Lower lobe of right lung (tissue), 2 donors: ENCODE measurements at regions not wholly inside any gene's neighbourhood (a gene's known extent, or its start where the extent isn't known, plus 50 kb on each side); places are given as distances from the start of the nearest gene placed in this dataset.
A peak's percentile ranks its signal among the peaks of the same experiment; 100 is the strongest.

Experiments used
- ATAC-seq, 2 donors: fragments of 200-7000 bp; cut with Tn5 transposase; one replicate each; pipeline ENCODE4 v1.9.1; 2020 to 2022; ENCODE audit warnings: mild to moderate bottlenecking in 2 of 2, moderate library complexity in 2 of 2
- DNase-seq: peaks from one replicate; pipeline ENCODE4 v3.0.0-alpha.2; 2020
- H3K27ac ChIP-seq: fragments of 200-600 bp; one replicate; pipeline ENCODE4 v1.8.0; 2022
- H3K27me3 ChIP-seq: fragments of 200-600 bp; one replicate; pipeline ENCODE4 v1.8.0; 2022; ENCODE audit warnings: low read depth
- H3K36me3 ChIP-seq: fragments of 200-600 bp; one replicate; pipeline ENCODE4 v1.8.0; 2022; ENCODE audit warnings: mild to moderate bottlenecking
- H3K4me1 ChIP-seq: fragments of 200-600 bp; one replicate; pipeline ENCODE4 v1.8.0; 2022
- H3K4me3 ChIP-seq: fragments of 200-600 bp; one replicate; pipeline ENCODE4 v1.8.0; 2022; ENCODE audit warnings: mild to moderate bottlenecking
- H3K9me3 ChIP-seq: fragments of 200-600 bp; one replicate; pipeline ENCODE4 v1.8.0; 2022
- intact Hi-C: fragments of 100-400 bp; cut with DNase I; formaldehyde crosslinking; loops from one replicate; pipeline ENCODE4 v1.11.0; 2022
- TF ChIP-seq, protein P1 (sequence below): fragments of 200-600 bp; IDR thresholded peaks from one replicate; pipeline ENCODE4 v1.8.0; 2022; ENCODE audit warnings: antibody characterized with exemption, mild to moderate bottlenecking
- donor health status: DM: no; HTN: yes; CAD: no; lungs with severe emphysema.

DNA sequence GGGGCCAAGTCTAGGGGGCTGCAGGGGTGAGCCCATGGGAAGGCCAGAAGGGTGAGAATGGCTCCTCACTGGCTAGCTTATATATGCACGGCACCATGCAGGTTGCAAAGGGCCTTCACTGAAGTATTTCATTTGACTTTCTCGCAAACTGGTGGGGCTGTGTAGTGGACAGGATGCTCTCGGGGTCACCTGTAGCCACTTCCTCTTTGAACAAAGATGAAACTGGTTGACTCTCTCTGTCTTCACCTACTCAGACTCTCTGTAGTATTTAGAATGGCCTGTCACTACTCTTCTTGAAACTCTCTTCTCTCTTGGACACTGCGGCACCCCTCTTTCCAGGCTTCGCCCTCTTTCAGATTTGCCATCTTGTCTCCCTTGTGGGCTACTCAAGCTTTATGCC lies 560.5 kb downstream of the PKHD1 start:
- ATAC-seq (no peak), DNase-seq (no peak)
- no peak overlapping the region for H3K4me3 ChIP-seq
- TF ChIP-seq, protein P1, sequence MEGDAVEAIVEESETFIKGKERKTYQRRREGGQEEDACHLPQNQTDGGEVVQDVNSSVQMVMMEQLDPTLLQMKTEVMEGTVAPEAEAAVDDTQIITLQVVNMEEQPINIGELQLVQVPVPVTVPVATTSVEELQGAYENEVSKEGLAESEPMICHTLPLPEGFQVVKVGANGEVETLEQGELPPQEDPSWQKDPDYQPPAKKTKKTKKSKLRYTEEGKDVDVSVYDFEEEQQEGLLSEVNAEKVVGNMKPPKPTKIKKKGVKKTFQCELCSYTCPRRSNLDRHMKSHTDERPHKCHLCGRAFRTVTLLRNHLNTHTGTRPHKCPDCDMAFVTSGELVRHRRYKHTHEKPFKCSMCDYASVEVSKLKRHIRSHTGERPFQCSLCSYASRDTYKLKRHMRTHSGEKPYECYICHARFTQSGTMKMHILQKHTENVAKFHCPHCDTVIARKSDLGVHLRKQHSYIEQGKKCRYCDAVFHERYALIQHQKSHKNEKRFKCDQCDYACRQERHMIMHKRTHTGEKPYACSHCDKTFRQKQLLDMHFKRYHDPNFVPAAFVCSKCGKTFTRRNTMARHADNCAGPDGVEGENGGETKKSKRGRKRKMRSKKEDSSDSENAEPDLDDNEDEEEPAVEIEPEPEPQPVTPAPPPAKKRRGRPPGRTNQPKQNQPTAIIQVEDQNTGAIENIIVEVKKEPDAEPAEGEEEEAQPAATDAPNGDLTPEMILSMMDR = no peak
- peaks cover 5% of the 10 kb centered on the region for H3K9me3 ChIP-seq
- intact Hi-C loops = no loop called here
- H3K4me1 ChIP-seq = no peaks in the 10 kb centered on the region
- H3K27ac ChIP-seq = no peak overlapping the region
- H3K27me3 ChIP-seq = no peaks in the 10 kb centered on the region
- H3K36me3 ChIP-seq = no peaks in the 10 kb centered on the region

DNA sequence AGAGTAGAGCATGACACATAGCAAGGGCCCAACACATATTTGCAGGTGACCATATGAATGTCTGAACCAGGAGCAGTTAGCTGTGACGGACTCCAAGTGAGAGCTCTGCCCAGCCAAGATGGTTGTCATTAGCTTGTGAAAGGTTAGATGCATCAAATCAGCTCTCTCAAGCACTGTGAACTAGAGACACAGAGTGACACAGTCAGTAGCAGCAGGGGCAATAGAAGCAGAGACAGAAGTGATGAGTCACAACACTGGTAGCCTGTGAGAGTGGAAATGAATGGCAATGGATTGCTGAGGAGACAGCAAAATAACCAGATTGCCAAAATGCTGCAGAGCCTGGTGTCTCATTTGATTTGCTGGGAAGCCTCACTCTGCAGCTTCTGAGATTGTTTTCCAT lies 558.9 kb downstream of the PKHD1 start:
- intact Hi-C loops = no loop called here
- Histone ChIP-seq H3K9me3 (peaks cover 5% of the 10 kb centered on the region), H3K4me1 (no peaks in the 10 kb centered on the region), H3K4me3 (no peak overlapping the region), H3K27ac (no peak overlapping the region), H3K27me3 (no peaks in the 10 kb centered on the region), H3K36me3 (no peaks in the 10 kb centered on the region)
- TF ChIP-seq, protein P1 = no peak
- DNase-seq (no peak), ATAC-seq (no peak)

DNA sequence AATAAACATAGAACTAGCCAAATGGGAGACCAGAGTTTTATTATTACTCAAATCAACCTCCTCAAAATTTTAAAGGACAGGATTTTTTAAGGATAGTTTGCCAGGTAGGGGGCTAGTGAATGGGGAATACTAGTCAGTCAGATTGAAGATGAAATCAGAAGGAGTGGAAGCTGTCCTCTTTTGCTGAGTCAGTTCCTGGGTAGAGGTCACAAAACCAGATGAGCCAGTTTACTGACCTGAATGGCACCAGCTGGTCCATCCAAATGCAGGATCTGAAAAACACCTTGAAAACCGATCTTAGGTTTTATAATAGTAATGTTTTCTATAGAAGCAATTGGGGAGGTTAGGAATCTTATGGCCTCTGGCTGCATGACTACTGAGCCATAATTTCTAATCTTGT lies 558.2 kb downstream of the PKHD1 start:
- H3K4me1 ChIP-seq = no peaks in the 10 kb centered on the region
- no peak overlapping the region for H3K4me3 ChIP-seq
- no peak overlapping the region for H3K27ac ChIP-seq
- TF ChIP-seq, protein P1 = no peak
- DNase-seq (no peak), ATAC-seq (no peak)
- H3K27me3 ChIP-seq = no peaks in the 10 kb centered on the region
- H3K36me3 ChIP-seq = no peaks in the 10 kb centered on the region
- intact Hi-C loops = no loop called here
- H3K9me3 ChIP-seq = peaks cover 5% of the 10 kb centered on the region

DNA sequence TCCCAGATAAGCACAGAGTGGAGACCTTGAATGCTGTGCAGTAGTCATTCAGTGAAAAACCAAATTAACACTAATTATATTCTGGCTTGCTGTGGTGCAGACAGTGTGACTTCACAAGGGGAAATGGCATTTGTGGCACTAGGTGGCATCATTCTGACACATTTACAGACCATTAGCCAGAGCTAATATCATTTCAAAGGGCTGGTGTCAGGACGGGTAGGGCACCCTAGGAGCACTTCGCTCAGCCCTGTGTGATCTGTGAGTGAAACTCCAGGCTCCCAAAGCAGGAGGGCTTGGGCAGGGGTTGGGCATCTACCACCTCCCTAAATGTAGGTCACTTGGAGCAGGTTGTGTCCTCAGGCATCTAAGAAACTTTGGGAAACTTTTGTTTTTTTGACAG lies 555.8 kb downstream of the PKHD1 start:
- Histone ChIP-seq H3K36me3 (no peaks in the 10 kb centered on the region), H3K27ac (no peak overlapping the region), H3K27me3 (no peaks in the 10 kb centered on the region), H3K4me3 (no peak overlapping the region), H3K4me1 (no peaks in the 10 kb centered on the region), H3K9me3 (peaks cover 5% of the 10 kb centered on the region)
- TF ChIP-seq, protein P1 = no peak
- DNase-seq (no peak), ATAC-seq (peak in 1 of 2 donors; percentile 35)
- intact Hi-C loops = no loop called here

DNA sequence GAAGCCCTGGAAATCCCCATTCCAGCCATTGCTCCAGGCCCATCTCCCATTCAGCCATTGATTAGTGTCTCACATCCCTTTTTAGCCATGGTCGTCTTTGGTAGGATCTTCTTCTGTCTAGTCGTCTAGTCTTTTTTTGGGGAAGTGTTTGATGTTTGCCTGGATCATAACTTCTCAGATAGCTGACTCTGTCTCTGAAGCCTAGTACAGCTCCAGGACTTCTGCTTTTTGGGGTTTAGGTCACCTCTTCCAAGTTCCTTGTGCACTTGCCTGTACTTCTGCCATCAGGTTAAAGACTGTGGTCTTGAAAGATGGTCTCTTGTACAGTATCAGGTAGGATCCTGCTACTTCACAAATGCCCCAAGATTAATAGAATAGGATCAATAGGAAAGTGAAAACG lies 553.5 kb downstream of the PKHD1 start:
- intact Hi-C loops = no loop called here
- DNase-seq = no peak
- Histone ChIP-seq H3K27me3 (no peaks in the 10 kb centered on the region), H3K9me3 (peaks cover 1% of the 10 kb centered on the region), H3K4me1 (no peaks in the 10 kb centered on the region), H3K27ac (no peak overlapping the region), H3K4me3 (no peak overlapping the region), H3K36me3 (no peaks in the 10 kb centered on the region)
- no peak for ATAC-seq
- TF ChIP-seq, protein P1 = no peak

DNA sequence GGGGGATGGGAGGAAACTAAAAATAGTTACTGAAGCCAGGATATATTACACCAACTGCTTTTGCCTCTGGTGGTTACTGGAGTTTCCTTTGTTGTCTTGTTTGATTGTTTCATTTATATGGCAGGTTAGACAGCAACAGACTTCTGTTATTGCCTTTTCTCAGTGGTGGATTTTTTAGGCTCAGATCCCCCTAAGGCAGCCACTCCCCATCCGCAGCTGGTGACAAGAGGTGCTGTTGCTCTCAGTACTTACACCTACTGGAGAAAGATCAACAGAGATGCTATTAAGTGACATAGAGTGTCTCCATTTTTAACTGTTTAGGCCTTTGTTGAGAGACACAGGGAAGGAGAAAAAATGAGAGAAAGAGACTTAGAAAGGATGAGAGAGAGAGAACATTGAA lies 552.1 kb downstream of the PKHD1 start:
- no peak for ATAC-seq
- Histone ChIP-seq H3K27ac (no peak overlapping the region), H3K4me1 (no peaks in the 10 kb centered on the region), H3K27me3 (no peaks in the 10 kb centered on the region), H3K36me3 (no peaks in the 10 kb centered on the region), H3K4me3 (no peak overlapping the region), H3K9me3 (no peaks in the 10 kb centered on the region)
- TF ChIP-seq, protein P1 = no peak
- intact Hi-C loops = no loop called here
- no peak for DNase-seq
